SU-DHL-6 (cell line): ENCODE measurements at regions not wholly inside any gene's neighbourhood (a gene's known extent, or its start where the extent isn't known, plus 50 kb on each side); places are given as distances from the start of the nearest gene placed in this dataset.

ENCODE experiments used
- H2AFZ ChIP-seq: fragments of 200-600 bp; sonication (generic); 2 replicates; pipeline ENCODE4 v1.6.1; 2014; ENCODE audit warnings: low read depth, mild to moderate bottlenecking, moderate library complexity, mixed read lengths, antibody characterized with exemption, low read length; ENCODE audit not compliant: severe bottlenecking
- H3F3A ChIP-seq: fragments of 200-600 bp; shearing (Covaris generic); 2 replicates; pipeline ENCODE4 v1.6.0; 2016; ENCODE audit warnings: antibody characterized with exemption, mild to moderate bottlenecking; ENCODE audit not compliant: insufficient read depth
- H3K27ac ChIP-seq: fragments of 200-600 bp; sonication (generic); 2 replicates; pipeline ENCODE4 v1.5.1; 2016; ENCODE audit warnings: low read depth, mild to moderate bottlenecking, low read length, moderate library complexity, mixed read lengths
- H3K27me3 ChIP-seq: fragments of 200-600 bp; sonication (generic), shearing (Covaris generic); 2 replicates; pipeline ENCODE4 v1.6.0; 2014; ENCODE audit warnings: mild to moderate bottlenecking, low read length
- H3K36me3 ChIP-seq: fragments of 200-600 bp; sonication (generic); 2 replicates; pipeline ENCODE4 v1.6.1; 2014; ENCODE audit warnings: mild to moderate bottlenecking, low read length, mixed read lengths
- H3K4me2 ChIP-seq: fragments of 300-600, 200-600 bp; shearing (Covaris generic), sonication (generic); 2 replicates; pipeline ENCODE4 v1.6.0; 2014; ENCODE audit warnings: low read length, low read depth, mild to moderate bottlenecking; ENCODE audit not compliant: poor library complexity, severe bottlenecking
- H3K4me3 ChIP-seq: fragments of 200-600 bp; sonication (generic); 2 replicates; pipeline ENCODE4 v1.5.1; 2014; ENCODE audit warnings: antibody characterized with exemption, low read length, mild to moderate bottlenecking, mixed read lengths; ENCODE audit not compliant: insufficient read depth, poor library complexity, severe bottlenecking
- H3K79me2 ChIP-seq: fragments of 200-600 bp; sonication (generic); 2 replicates; pipeline ENCODE4 v1.6.1; 2014; ENCODE audit warnings: mild to moderate bottlenecking, low read length, moderate library complexity; ENCODE audit not compliant: insufficient read depth
- H3K9ac ChIP-seq: fragments of 200-600 bp; sonication (generic); 2 replicates; pipeline ENCODE4 v1.7.0; 2014; ENCODE audit warnings: mild to moderate bottlenecking, low read length
- H3K9me2 ChIP-seq: fragments of 200-600 bp; sonication (generic); replicated peaks from 2 replicates; pipeline ENCODE4 v1.6.1; 2014; ENCODE audit warnings: low read length; ENCODE audit not compliant: insufficient read depth
- H3K9me3 ChIP-seq: fragments of 200-600 bp; sonication (generic); 2 replicates; pipeline ENCODE4 v1.6.1; 2014; ENCODE audit warnings: low read length, mixed read lengths; ENCODE audit not compliant: insufficient read depth
- H4K20me1 ChIP-seq: fragments of 200-600 bp; sonication (generic); 2 replicates; pipeline ENCODE4 v1.6.1; 2014; ENCODE audit warnings: low read depth, mild to moderate bottlenecking, antibody characterized with exemption, low read length, moderate library complexity, mixed read lengths
- EZH2phosphoT487 ChIP-seq: fragments of 200-600 bp; sonication (generic), shearing (Covaris generic); conservative IDR thresholded peaks from 2 replicates; pipeline ENCODE4 v1.6.1; 2018; ENCODE audit warnings: mild to moderate bottlenecking, antibody characterized with exemption, low read length, moderate library complexity, mixed read lengths
- TF ChIP-seq, protein P1 (sequence below): fragments of 200-600 bp; sonication (generic); IDR thresholded peaks from one replicate; pipeline ENCODE4 v1.5.1; 2017; ENCODE audit warnings: antibody characterized with exemption, mild to moderate bottlenecking, low read length, moderate library complexity; ENCODE audit not compliant: insufficient read depth, poor library complexity, severe bottlenecking

- no peaks in the 10 kb centered on the region for H4K20me1 ChIP-seq
- no peaks in the 10 kb centered on the region for H3K36me3 ChIP-seq
- no peaks in the 10 kb centered on the region for H3K79me2 ChIP-seq
- H3K9me2 ChIP-seq, result no peaks in the 10 kb centered on the region
- no peak overlapping the region for H3K9ac ChIP-seq
- no peaks in the 10 kb centered on the region for H3K9me3 ChIP-seq
- no peak overlapping the region for H3K4me3 ChIP-seq
- no peaks in the 10 kb centered on the region for H3F3A ChIP-seq
- H3K27ac ChIP-seq, result no peak overlapping the region
- H3K27me3 ChIP-seq, result no peaks in the 10 kb centered on the region
- TF ChIP-seq, protein P1, sequence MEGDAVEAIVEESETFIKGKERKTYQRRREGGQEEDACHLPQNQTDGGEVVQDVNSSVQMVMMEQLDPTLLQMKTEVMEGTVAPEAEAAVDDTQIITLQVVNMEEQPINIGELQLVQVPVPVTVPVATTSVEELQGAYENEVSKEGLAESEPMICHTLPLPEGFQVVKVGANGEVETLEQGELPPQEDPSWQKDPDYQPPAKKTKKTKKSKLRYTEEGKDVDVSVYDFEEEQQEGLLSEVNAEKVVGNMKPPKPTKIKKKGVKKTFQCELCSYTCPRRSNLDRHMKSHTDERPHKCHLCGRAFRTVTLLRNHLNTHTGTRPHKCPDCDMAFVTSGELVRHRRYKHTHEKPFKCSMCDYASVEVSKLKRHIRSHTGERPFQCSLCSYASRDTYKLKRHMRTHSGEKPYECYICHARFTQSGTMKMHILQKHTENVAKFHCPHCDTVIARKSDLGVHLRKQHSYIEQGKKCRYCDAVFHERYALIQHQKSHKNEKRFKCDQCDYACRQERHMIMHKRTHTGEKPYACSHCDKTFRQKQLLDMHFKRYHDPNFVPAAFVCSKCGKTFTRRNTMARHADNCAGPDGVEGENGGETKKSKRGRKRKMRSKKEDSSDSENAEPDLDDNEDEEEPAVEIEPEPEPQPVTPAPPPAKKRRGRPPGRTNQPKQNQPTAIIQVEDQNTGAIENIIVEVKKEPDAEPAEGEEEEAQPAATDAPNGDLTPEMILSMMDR, result no peak
- TF ChIP-seq EZH2phosphoT487, result no peak
- no peak overlapping the region for H2AFZ ChIP-seq
- no peak overlapping the region for H3K4me2 ChIP-seq
Observed at GRCh38 chr19:30170495-30171137, 201.6 kb upstream of the ZNF536 start.

DNA sequence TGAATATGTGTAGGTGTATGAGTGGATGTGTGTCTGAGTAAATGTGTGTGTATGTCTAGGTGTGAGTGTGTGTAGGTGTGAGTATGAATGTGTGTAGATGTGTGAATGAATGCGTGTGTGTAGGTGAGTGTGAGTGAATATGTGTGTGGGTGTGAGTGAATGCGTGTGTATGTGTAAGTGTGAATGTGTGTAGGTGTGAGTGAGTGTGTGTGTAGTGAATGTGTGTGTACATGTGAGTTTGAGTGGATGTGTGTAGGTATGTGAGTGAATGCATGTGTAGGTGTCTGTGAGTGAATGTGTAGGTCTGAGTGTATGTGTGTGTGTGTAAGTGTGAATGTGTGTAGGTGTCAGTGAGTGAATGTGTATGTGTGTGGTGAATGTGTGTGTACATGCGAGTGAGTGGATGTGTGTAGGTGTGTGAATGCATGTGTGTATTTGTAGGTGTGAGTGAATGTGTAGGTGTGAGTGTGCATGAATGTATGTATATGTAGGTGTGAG lies 201.0 kb upstream of the ZNF536 start:
- H3K27me3 ChIP-seq, result no peaks in the 10 kb centered on the region

DNA sequence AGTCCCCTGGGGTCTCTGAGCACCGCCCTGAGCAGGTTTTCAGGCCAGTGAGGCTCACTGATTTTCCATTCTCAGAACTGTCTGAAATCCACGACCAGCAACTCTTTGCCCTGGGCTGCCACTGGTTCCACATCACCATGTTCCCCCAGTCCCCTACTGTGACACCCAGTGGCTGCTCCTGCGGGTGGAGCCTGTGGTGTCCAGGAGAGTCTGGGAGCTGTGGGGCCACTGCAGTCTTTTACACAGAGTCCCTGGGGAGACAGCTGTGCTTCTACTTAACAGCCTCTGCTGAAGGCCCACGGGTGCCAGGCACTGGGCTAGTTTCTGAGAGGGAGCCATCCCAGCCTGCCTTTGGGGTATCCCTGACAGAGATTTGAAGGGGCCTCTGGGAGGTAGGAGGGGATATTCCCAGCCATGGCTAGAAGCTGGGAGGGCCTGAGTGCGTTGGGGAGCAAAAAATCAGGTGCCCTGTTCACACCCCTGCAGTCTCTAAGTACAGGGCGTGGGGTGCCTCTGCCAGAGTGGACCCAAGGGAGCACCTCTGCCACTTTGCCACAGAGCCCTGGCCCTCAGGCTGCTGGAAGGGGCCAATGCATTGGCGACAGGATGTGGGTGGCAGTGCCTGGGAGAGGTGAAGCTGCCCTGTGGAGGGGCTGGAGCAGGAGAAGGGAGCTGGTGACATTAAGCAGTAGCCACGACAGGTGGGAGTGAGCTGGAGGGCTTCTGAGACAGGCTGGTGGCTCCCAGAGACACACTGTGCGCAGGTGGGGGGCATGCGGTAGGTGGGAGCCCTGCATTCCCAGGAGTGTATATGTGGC lies 200.2 kb upstream of the ZNF536 start:
- no peak overlapping the region for H3K9ac ChIP-seq

More for the DNA sequence above, 201.0 kb upstream of the ZNF536 start:
- Histone ChIP-seq H3K4me2 (no peak overlapping the region), H3K9me3 (no peaks in the 10 kb centered on the region), H3K4me3 (no peak overlapping the region), H3K36me3 (no peaks in the 10 kb centered on the region), H2AFZ (no peak overlapping the region), H4K20me1 (no peaks in the 10 kb centered on the region), H3F3A (no peaks in the 10 kb centered on the region), H3K79me2 (no peaks in the 10 kb centered on the region), H3K9me2 (no peaks in the 10 kb centered on the region), H3K9ac (no peak overlapping the region), H3K27ac (no peak overlapping the region)
- TF ChIP-seq, protein P1, result no peak
- TF ChIP-seq EZH2phosphoT487, result no peak

More for the DNA sequence above, 200.2 kb upstream of the ZNF536 start:
- Histone ChIP-seq H3K9me3 (no peaks in the 10 kb centered on the region), H4K20me1 (no peaks in the 10 kb centered on the region), H3K27me3 (no peaks in the 10 kb centered on the region), H3K79me2 (no peaks in the 10 kb centered on the region), H3K4me3 (no peak overlapping the region), H2AFZ (no peak overlapping the region), H3K4me2 (no peak overlapping the region), H3K36me3 (no peaks in the 10 kb centered on the region), H3K9me2 (no peaks in the 10 kb centered on the region), H3K27ac (no peak overlapping the region), H3F3A (no peaks in the 10 kb centered on the region)
- TF ChIP-seq, protein P1, result no peak
- no peak for TF ChIP-seq EZH2phosphoT487
